ENCODE measurements at regions not wholly inside any gene's neighbourhood (a gene's known extent, or its start where the extent isn't known, plus 50 kb on each side); places are given as distances from the start of the nearest gene placed in this dataset.

GRCh38 chr16:87238361-87238715 lies 78.9 kb downstream of the C16orf95 start:
- DNase-seq (no peak), ATAC-seq (no peak)
- no peaks in the 10 kb centered on the region for H3K4me1 ChIP-seq
- intact Hi-C loops (cut with DNase I) = no loop called here
- no peak overlapping the region for H3K4me3 ChIP-seq
- H3K27ac ChIP-seq = no peak overlapping the region
- H3K9me3 ChIP-seq = no peaks in the 10 kb centered on the region
- TF ChIP-seq CTCF (IDR thresholded peaks at IDR 0.05) = no peak
- no peaks in the 10 kb centered on the region for H3K36me3 ChIP-seq
- H3K27me3 ChIP-seq (ENCODE audit: low read depth) = no peaks in the 10 kb centered on the region

- Histone ChIP-seq H3K4me3 (no peak overlapping the region), H3K9me3 (no peaks in the 10 kb centered on the region), H3K27me3 (ENCODE audit: low read depth) (no peaks in the 10 kb centered on the region), H3K27ac (no peak overlapping the region), H3K36me3 (no peaks in the 10 kb centered on the region), H3K4me1 (no peaks in the 10 kb centered on the region)
- no peak for TF ChIP-seq CTCF (IDR thresholded peaks at IDR 0.05)
- intact Hi-C loops (cut with DNase I) = no loop called here
- DNase-seq (no peak), ATAC-seq (no peak)
Observed at GRCh38 chr16:87239545-87239944, 77.6 kb downstream of the C16orf95 start.

GRCh38 chr16:87240211-87241136 lies 76.7 kb downstream of the C16orf95 start:
- ATAC-seq = no peak
- TF ChIP-seq CTCF (IDR thresholded peaks at IDR 0.05) = no peak
- intact Hi-C loops (cut with DNase I) = no loop called here
- no peak for DNase-seq
- Histone ChIP-seq H3K4me1 (no peaks in the 10 kb centered on the region), H3K36me3 (no peaks in the 10 kb centered on the region), H3K27ac (no peak overlapping the region), H3K27me3 (ENCODE audit: low read depth) (no peaks in the 10 kb centered on the region), H3K4me3 (no peak overlapping the region), H3K9me3 (no peaks in the 10 kb centered on the region)

GRCh38 chr16:87241137-87241771 lies 75.9 kb downstream of the C16orf95 start:
- Histone ChIP-seq H3K9me3 (no peaks in the 10 kb centered on the region), H3K27ac (no peak overlapping the region), H3K4me1 (no peaks in the 10 kb centered on the region), H3K4me3 (no peak overlapping the region), H3K36me3 (no peaks in the 10 kb centered on the region), H3K27me3 (ENCODE audit: low read depth) (no peaks in the 10 kb centered on the region)
- intact Hi-C loops (cut with DNase I) = no loop called here
- DNase-seq (no peak), ATAC-seq (no peak)
- TF ChIP-seq CTCF (IDR thresholded peaks at IDR 0.05) = no peak

GRCh38 chr16:87243478-87243877 lies 73.7 kb downstream of the C16orf95 start:
- H3K36me3 ChIP-seq = no peaks in the 10 kb centered on the region
- no peak overlapping the region for H3K4me3 ChIP-seq
- H3K4me1 ChIP-seq = no peaks in the 10 kb centered on the region
- no peaks in the 10 kb centered on the region for H3K9me3 ChIP-seq
- DNase-seq = no peak
- ATAC-seq = no peak
- H3K27me3 ChIP-seq (ENCODE audit: low read depth) = no peaks in the 10 kb centered on the region
- H3K27ac ChIP-seq = no peak overlapping the region
- TF ChIP-seq CTCF (IDR thresholded peaks at IDR 0.05) = no peak
- intact Hi-C loops (cut with DNase I) = no loop called here
